GM12865 (cell line): ENCODE measurements at regions not wholly inside any gene's neighbourhood (a gene's known extent, or its start where the extent isn't known, plus 50 kb on each side); places are given as distances from the start of the nearest gene placed in this dataset.

Source experiments
- DNase-seq: peaks from one replicate; pipeline ENCODE4 v3.0.0; 2010; ENCODE audit warnings: low read depth
- H3K4me3 ChIP-seq: 2 replicates; pipeline ENCODE4 v1.5.1; 2011; ENCODE audit warnings: mild to moderate bottlenecking, low read depth, low read length, control low read depth
- CTCF ChIP-seq: IDR thresholded peaks from 2 replicates; pipeline ENCODE4 v1.5.1; 2011; ENCODE audit warnings: low read length, control low read depth, low read depth, inconsistent platforms; ENCODE audit not compliant: insufficient read depth; ENCODE audit errors: missing control alignments

- TF ChIP-seq CTCF = no peak
- H3K4me3 ChIP-seq = no peak overlapping the region
- no peak for DNase-seq
These were observed 87.2 kb upstream of the TOX3 start for GRCh38 chr16:52634104-52634503.

- TF ChIP-seq CTCF = no peak
- no peak for DNase-seq
- no peak overlapping the region for H3K4me3 ChIP-seq
These were observed 86.3 kb upstream of the TOX3 start for GRCh38 chr16:52633230-52633629.

GRCh38 chr16:52631711-52632110 lies 84.8 kb upstream of the TOX3 start:
- no peak for TF ChIP-seq CTCF
- no peak for DNase-seq
- no peak overlapping the region for H3K4me3 ChIP-seq

- H3K4me3 ChIP-seq = no peak overlapping the region
- no peak for DNase-seq
- TF ChIP-seq CTCF = no peak
These were observed 83.8 kb upstream of the TOX3 start for GRCh38 chr16:52630711-52631110.

- no peak for TF ChIP-seq CTCF
- no peak for DNase-seq
These were observed 82.4 kb upstream of the TOX3 start for GRCh38 chr16:52629296-52629695.

GRCh38 chr16:52624891-52625290 lies 77.9 kb upstream of the TOX3 start:
- DNase-seq = no peak
- no peak for TF ChIP-seq CTCF

More at GRCh38 chr16:52629296-52629695, 82.4 kb upstream of the TOX3 start:
- no peak overlapping the region for H3K4me3 ChIP-seq

GRCh38 chr16:52621651-52622050 lies 74.7 kb upstream of the TOX3 start:
- no peak overlapping the region for H3K4me3 ChIP-seq
- DNase-seq = no peak
- no peak for TF ChIP-seq CTCF

More at GRCh38 chr16:52624891-52625290, 77.9 kb upstream of the TOX3 start:
- no peak overlapping the region for H3K4me3 ChIP-seq
